WTC11 (cell line): ENCODE measurements at regions not wholly inside any gene's neighbourhood (a gene's known extent, or its start where the extent isn't known, plus 50 kb on each side); places are given as distances from the start of the nearest gene placed in this dataset.

Experiments
- ATAC-seq: fragments of 200-7000 bp; cut with Tn5 transposase; 2 replicates; pipeline ENCODE4 v1.10.0; 2021; ENCODE audit warnings: mild to moderate bottlenecking, moderate library complexity
- CTCF ChIA-PET: fragments of 300-600 bp; sonication (Branson Sonifier 250); formaldehyde crosslinking; loops from one replicate; lab custom pipeline; 2021; ENCODE audit warnings: antibody characterized with exemption; lab: Charles Lee
- POLR2A ChIA-PET: fragments of 350-600 bp; sonication (Branson Sonifier 250); formaldehyde crosslinking; loops from one replicate; lab custom pipeline; 2021; ENCODE audit warnings: antibody characterized with exemption; lab: Charles Lee
- DNase-seq: peaks from one replicate; pipeline ENCODE4 v3.0.0; 2021; ENCODE audit warnings: low spot score
- H3K27ac Mint-ChIP-seq: 2 replicates; pipeline ENCODE4 v1.8.0; 2021; ENCODE audit warnings: mixed read lengths
- H3K27me3 Mint-ChIP-seq: 2 replicates; pipeline ENCODE4 v1.8.0; 2021; ENCODE audit warnings: low read depth, mild to moderate bottlenecking, moderate library complexity, mixed read lengths
- H3K36me3 Mint-ChIP-seq: 2 replicates; pipeline ENCODE4 v1.8.0; 2021; ENCODE audit warnings: mixed read lengths
- H3K4me1 Mint-ChIP-seq: 2 replicates; pipeline ENCODE4 v1.8.0; 2022; ENCODE audit warnings: mixed read lengths
- H3K4me3 Mint-ChIP-seq: 2 replicates; pipeline ENCODE4 v1.8.0; 2021; ENCODE audit warnings: mild to moderate bottlenecking, moderate library complexity, mixed read lengths
- H3K9me3 Mint-ChIP-seq: 2 replicates; pipeline ENCODE4 v1.8.0; 2021; ENCODE audit warnings: mixed read lengths
- EMX1 ChIP-seq: fragments of 250-450 bp; sonication (Bioruptor Pico); IDR thresholded peaks from 2 replicates; pipeline ENCODE4 v1.8.0; 2021; ENCODE audit warnings: mild to moderate bottlenecking
- FOXP1 ChIP-seq: sonication (generic); formaldehyde crosslinking; IDR thresholded peaks from 2 replicates; pipeline ENCODE4 v1.8.0; 2022; ENCODE audit warnings: missing genetic modification reagents, mild to moderate bottlenecking, moderate library complexity, borderline replicate concordance
- GTF2I ChIP-seq: fragments of 250-450 bp; sonication (Bioruptor Pico); conservative IDR thresholded peaks from 2 replicates; pipeline ENCODE4 v1.4.0; 2021; ENCODE audit warnings: mild to moderate bottlenecking
- NR1H2 ChIP-seq: sonication (generic); formaldehyde crosslinking; IDR thresholded peaks from 2 replicates; pipeline ENCODE4 v1.9.0; 2021; ENCODE audit warnings: mild to moderate bottlenecking, moderate library complexity, missing genetic modification reagents
- NR3C1 ChIP-seq: sonication (generic); formaldehyde crosslinking; conservative IDR thresholded peaks from 2 replicates; pipeline ENCODE4 v1.8.1; 2023; ENCODE audit warnings: low read depth, mild to moderate bottlenecking, missing genetic modification reagents
- OVOL2 ChIP-seq: fragments of 250-450 bp; sonication (Bioruptor Pico); IDR thresholded peaks from 2 replicates; pipeline ENCODE4 v1.9.0; 2021; ENCODE audit warnings: mild to moderate bottlenecking, borderline replicate concordance
- TCF7 ChIP-seq: sonication (generic); formaldehyde crosslinking; IDR thresholded peaks from 2 replicates; pipeline ENCODE4 v1.8.0; 2022; ENCODE audit warnings: mild to moderate bottlenecking, low read depth, missing genetic modification reagents, moderate library complexity
- TEAD1 ChIP-seq: sonication (generic); formaldehyde crosslinking; IDR thresholded peaks from 2 replicates; pipeline ENCODE4 v1.8.0; 2022; ENCODE audit warnings: mild to moderate bottlenecking, missing genetic modification reagents
- TEAD4 ChIP-seq: sonication (generic); formaldehyde crosslinking; IDR thresholded peaks from 2 replicates; pipeline ENCODE4 v1.8.0; 2022; ENCODE audit warnings: mild to moderate bottlenecking, missing genetic modification reagents
- ZNF138 ChIP-seq: sonication (generic); formaldehyde crosslinking; conservative IDR thresholded peaks from 2 replicates; pipeline ENCODE4 v1.8.1; 2022; ENCODE audit warnings: mild to moderate bottlenecking, moderate library complexity, missing genetic modification reagents
- ZNF317 ChIP-seq: sonication (generic); formaldehyde crosslinking; IDR thresholded peaks from 2 replicates; pipeline ENCODE4 v1.8.1; 2023; ENCODE audit warnings: low read depth, mild to moderate bottlenecking, moderate library complexity, missing genetic modification reagents, borderline replicate concordance
- ZNF396 ChIP-seq: fragments of 250-450 bp; sonication (Bioruptor Pico); IDR thresholded peaks from 2 replicates; pipeline ENCODE4 v1.8.0; 2021; ENCODE audit warnings: mild to moderate bottlenecking, moderate library complexity, borderline replicate concordance
- ZNF671 ChIP-seq: fragments of 250-450 bp; sonication (Bioruptor Pico); IDR thresholded peaks from 2 replicates; pipeline ENCODE4 v1.8.0; 2021; ENCODE audit warnings: mild to moderate bottlenecking
- TF ChIP-seq, protein P1 (sequence below): sonication (generic); formaldehyde crosslinking; IDR thresholded peaks from 2 replicates; pipeline ENCODE4 v1.8.0; 2022; ENCODE audit warnings: mild to moderate bottlenecking, missing genetic modification reagents
- TF ChIP-seq, protein P2 (sequence below): sonication (generic); formaldehyde crosslinking; IDR thresholded peaks from 2 replicates; pipeline ENCODE4 v1.8.1; 2023; ENCODE audit warnings: mild to moderate bottlenecking, missing genetic modification reagents, borderline replicate concordance
- TF ChIP-seq, protein P3 (sequence below): sonication (generic); formaldehyde crosslinking; IDR thresholded peaks from 2 replicates; pipeline ENCODE4 v1.8.0; 2022; ENCODE audit warnings: mild to moderate bottlenecking, missing genetic modification reagents

DNA sequence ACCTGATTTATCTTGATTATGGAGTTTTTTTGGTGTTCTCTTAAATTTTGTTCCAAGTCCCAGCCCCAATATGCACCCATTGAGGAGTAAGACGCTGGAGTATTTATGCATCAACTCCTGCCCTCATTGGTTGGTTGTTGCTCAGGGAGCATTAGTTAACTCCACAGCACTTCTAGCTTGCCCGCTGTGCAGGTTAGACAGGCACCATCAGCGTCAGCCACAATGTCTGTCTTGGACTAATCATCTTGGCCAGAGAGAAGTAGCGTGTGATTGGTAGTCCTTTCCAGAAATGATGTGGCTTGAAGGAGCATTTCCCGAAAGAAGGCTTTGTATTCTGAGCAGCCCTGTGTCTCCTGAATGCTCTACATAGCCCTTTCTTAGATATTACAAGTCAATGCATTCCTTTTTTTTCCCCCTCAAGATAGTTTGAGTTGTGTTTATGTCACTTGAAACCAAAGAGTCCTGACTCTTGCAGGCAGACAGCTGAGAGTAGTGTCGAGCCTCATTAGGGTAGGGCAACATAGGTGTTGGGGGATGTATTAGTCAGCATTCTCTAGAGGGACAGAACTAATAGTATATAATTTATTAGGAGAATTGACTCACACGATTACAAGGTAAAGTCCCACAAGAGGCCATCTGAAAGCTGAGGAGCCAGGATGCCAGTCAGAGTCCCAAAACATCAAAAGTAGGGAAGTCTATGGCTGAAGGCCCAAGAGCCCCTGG, 94.6 kb upstream of the RCN1 start:
- Mint-ChIP-seq H3K27ac (no peak overlapping the region), H3K4me3 (no peak overlapping the region), H3K36me3 (no peaks in the 10 kb centered on the region), H3K27me3 (no peaks in the 10 kb centered on the region; the same call in 1 of the 2 replicates), H3K9me3 (no peaks in the 10 kb centered on the region), H3K4me1 (peaks cover 2% of the 10 kb centered on the region; the same call in 1 of the 2 replicates)
- ChIA-PET POLR2A (no interaction called here), CTCF (interaction anchor here (1.3 kb wide), 1 partner anchor 11 kb away, joined by 5 read pairs; no protein-coding TSS in a partner anchor)
- DNase-seq = no peak
- ATAC-seq = no peak
- TF ChIP-seq TCF7 (CRISPR knock-in tag) = no peak
- TF ChIP-seq, protein P1, sequence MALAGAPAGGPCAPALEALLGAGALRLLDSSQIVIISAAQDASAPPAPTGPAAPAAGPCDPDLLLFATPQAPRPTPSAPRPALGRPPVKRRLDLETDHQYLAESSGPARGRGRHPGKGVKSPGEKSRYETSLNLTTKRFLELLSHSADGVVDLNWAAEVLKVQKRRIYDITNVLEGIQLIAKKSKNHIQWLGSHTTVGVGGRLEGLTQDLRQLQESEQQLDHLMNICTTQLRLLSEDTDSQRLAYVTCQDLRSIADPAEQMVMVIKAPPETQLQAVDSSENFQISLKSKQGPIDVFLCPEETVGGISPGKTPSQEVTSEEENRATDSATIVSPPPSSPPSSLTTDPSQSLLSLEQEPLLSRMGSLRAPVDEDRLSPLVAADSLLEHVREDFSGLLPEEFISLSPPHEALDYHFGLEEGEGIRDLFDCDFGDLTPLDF (CRISPR knock-in tag) = no peak
- TF ChIP-seq ZNF396 = no peak
- no peak for TF ChIP-seq OVOL2 (CRISPR knock-in tag)
- TF ChIP-seq TEAD1 = no peak
- TF ChIP-seq, protein P2, sequence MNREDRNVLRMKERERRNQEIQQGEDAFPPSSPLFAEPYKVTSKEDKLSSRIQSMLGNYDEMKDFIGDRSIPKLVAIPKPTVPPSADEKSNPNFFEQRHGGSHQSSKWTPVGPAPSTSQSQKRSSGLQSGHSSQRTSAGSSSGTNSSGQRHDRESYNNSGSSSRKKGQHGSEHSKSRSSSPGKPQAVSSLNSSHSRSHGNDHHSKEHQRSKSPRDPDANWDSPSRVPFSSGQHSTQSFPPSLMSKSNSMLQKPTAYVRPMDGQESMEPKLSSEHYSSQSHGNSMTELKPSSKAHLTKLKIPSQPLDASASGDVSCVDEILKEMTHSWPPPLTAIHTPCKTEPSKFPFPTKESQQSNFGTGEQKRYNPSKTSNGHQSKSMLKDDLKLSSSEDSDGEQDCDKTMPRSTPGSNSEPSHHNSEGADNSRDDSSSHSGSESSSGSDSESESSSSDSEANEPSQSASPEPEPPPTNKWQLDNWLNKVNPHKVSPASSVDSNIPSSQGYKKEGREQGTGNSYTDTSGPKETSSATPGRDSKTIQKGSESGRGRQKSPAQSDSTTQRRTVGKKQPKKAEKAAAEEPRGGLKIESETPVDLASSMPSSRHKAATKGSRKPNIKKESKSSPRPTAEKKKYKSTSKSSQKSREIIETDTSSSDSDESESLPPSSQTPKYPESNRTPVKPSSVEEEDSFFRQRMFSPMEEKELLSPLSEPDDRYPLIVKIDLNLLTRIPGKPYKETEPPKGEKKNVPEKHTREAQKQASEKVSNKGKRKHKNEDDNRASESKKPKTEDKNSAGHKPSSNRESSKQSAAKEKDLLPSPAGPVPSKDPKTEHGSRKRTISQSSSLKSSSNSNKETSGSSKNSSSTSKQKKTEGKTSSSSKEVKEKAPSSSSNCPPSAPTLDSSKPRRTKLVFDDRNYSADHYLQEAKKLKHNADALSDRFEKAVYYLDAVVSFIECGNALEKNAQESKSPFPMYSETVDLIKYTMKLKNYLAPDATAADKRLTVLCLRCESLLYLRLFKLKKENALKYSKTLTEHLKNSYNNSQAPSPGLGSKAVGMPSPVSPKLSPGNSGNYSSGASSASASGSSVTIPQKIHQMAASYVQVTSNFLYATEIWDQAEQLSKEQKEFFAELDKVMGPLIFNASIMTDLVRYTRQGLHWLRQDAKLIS = no peak
- no peak for TF ChIP-seq FOXP1 (CRISPR knock-in tag)

DNA sequence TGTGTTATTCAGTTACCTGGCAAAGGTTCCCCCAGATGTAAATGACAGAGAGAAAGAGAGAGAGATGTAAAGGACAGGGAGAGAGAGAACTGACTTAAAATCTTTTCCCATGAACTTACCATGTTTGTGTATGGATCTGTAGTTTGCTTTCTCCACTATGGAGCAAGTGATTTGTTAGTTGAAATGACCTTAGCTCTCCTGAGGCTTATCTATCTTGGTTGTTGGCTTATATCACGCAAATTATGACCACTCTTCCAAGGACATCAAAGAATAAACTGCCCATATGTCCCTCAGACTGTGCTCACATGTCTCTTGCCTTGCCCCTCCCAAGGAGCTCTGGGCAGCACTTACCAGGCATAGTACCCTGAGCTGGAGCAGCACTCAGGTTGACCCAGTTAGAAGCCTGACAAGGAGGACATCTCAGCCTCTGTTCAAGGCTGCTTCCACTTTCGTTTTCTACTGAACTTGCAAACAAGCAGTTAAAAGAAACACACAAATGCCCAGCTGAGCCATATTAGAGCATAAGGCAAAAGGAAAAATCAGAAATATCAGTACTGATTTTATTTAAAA, 95.3 kb upstream of the RCN1 start:
- no peaks in the 10 kb centered on the region; the same call in 1 of the 2 replicates for H3K27me3 Mint-ChIP-seq
- H3K4me3 Mint-ChIP-seq = no peak overlapping the region
- H3K4me1 Mint-ChIP-seq = peaks cover 2% of the 10 kb centered on the region; the same call in 1 of the 2 replicates
- ATAC-seq (no peak), DNase-seq (no peak)
- no peak for TF ChIP-seq ZNF671
- TF ChIP-seq, protein P3, sequence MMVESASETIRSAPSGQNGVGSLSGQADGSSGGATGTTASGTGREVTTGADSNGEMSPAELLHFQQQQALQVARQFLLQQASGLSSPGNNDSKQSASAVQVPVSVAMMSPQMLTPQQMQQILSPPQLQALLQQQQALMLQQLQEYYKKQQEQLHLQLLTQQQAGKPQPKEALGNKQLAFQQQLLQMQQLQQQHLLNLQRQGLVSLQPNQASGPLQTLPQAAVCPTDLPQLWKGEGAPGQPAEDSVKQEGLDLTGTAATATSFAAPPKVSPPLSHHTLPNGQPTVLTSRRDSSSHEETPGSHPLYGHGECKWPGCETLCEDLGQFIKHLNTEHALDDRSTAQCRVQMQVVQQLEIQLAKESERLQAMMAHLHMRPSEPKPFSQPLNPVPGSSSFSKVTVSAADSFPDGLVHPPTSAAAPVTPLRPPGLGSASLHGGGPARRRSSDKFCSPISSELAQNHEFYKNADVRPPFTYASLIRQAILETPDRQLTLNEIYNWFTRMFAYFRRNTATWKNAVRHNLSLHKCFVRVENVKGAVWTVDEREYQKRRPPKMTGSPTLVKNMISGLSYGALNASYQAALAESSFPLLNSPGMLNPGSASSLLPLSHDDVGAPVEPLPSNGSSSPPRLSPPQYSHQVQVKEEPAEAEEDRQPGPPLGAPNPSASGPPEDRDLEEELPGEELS (CRISPR knock-in tag) = no peak
- TF ChIP-seq EMX1 = no peak
- TF ChIP-seq TEAD4 (CRISPR knock-in tag) = no peak
- TF ChIP-seq GTF2I (CRISPR knock-in tag) = no peak
- no peak for TF ChIP-seq NR1H2 (CRISPR knock-in tag)
- no peak for TF ChIP-seq NR3C1 (CRISPR knock-in tag)
- TF ChIP-seq ZNF317 (CRISPR knock-in tag) = no peak
- no peak for TF ChIP-seq TCF7 (CRISPR knock-in tag)
- TF ChIP-seq ZNF138 (CRISPR knock-in tag) = no peak
- H3K9me3 Mint-ChIP-seq = no peaks in the 10 kb centered on the region
- H3K27ac Mint-ChIP-seq = no peak overlapping the region
- no peaks in the 10 kb centered on the region for H3K36me3 Mint-ChIP-seq
- ChIA-PET POLR2A (no interaction called here), CTCF (interaction anchor here (0.9 to 1.3 kb wide), 2 partner anchors 11 to 38 kb away, joined by 3 to 5 read pairs; no protein-coding TSS in a partner anchor)
